ENCODE measurements at regions not wholly inside any gene's neighbourhood (a gene's known extent, or its start where the extent isn't known, plus 50 kb on each side); places are given as distances from the start of the nearest gene placed in this dataset.

- DNase-seq (ENCODE audit: low spot score) = no peak
- no peaks in the 10 kb centered on the region for H3K36me3 ChIP-seq (ENCODE audit: insufficient read depth, low read length)
- BruUV-seq (replicated peaks) = no TSS peak
- CTCF ChIA-PET (ENCODE audit: unreplicated experiment) = no interaction called here
- H4K20me1 ChIP-seq (ENCODE audit: insufficient read depth, low read length) = no peaks in the 10 kb centered on the region
- H3K9me2 ChIP-seq (ENCODE audit: insufficient read depth, low read length) = no peaks in the 10 kb centered on the region
- intact Hi-C loops (cut with micrococcal nuclease; ENCODE audit: unreplicated experiment) = no loop called here
- H3K79me2 ChIP-seq (ENCODE audit: insufficient read depth, low read depth, low read length) = no peaks in the 10 kb centered on the region
- no peaks in the 10 kb centered on the region for H3K9me3 ChIP-seq (ENCODE audit: low read length)
- peaks cover 14% of the 10 kb centered on the region for H3K4me1 ChIP-seq (ENCODE audit: insufficient read depth, low read length, poor library complexity, severe bottlenecking)
- H3K4me2 ChIP-seq (ENCODE audit: low read length) = no peak overlapping the region
- no peak overlapping the region for H3K4me3 ChIP-seq (ENCODE audit: low read depth, low read length, poor library complexity, severe bottlenecking)
- POLR2A ChIA-PET = interaction anchor here (0.7 kb wide), 2 partner anchors 86 to 1024 kb away, joined by 3 to 4 read pairs; no protein-coding TSS in a partner anchor
- H2AFZ ChIP-seq (ENCODE audit: low read length) = no peak overlapping the region
- no peak overlapping the region for H3K27ac ChIP-seq (ENCODE audit: low read depth, low read length, poor library complexity, severe bottlenecking)
- TF ChIP-seq EZH2phosphoT487 (IDR thresholded peaks at IDR 0.05; ENCODE audit: borderline replicate concordance, low read depth, low read length) (no peak), CTCF (conservative IDR thresholded peaks at IDR 0.05; ENCODE audit: low read length) (no peak)
These were observed 257.1 kb downstream of the SOX4 start for GRCh38 chr6:21850691-21851090.

DNA sequence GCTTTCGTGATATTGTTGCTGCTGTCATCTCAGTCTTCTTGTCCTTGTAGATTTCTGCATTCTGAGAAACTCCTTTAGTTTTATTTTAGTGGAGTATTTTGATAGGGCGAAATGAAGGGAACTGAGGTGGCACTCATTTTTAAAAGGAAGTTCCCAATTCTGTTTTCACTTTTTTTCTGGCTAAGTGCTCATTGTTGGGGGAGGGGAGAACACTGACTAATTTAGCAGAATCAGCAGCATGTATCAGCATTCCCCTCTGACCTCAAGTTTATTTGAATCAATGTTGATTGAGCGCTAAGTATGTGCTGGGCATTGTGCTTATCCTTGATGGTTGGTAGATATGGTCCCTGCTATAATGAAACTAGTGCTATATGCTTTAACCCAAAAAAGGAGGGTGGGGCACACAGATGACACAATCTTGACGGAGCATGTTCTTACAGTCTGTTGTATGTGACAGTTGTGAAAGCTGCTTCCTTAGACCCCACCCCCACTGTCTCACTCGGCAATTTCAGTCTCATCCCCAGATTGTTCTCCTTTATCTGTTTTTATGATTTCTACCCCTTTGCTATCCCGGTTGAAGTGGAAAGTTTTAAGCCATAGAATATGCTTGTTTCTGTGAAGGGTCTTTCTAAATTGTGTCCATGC lies 262.4 kb downstream of the SOX4 start:
- no peak overlapping the region for H3K27ac ChIP-seq (ENCODE audit: low read depth, low read length, poor library complexity, severe bottlenecking)
- POLR2A ChIA-PET = interaction anchor here (0.6 kb wide), 1 partner anchor 350 kb away, joined by 3 read pairs; no protein-coding TSS in a partner anchor
- TF ChIP-seq CTCF (conservative IDR thresholded peaks at IDR 0.05; ENCODE audit: low read length) (no peak), EZH2phosphoT487 (IDR thresholded peaks at IDR 0.05; ENCODE audit: borderline replicate concordance, low read depth, low read length) (no peak)
- H3K9me2 ChIP-seq (ENCODE audit: insufficient read depth, low read length) = no peaks in the 10 kb centered on the region
- intact Hi-C loops (cut with micrococcal nuclease; ENCODE audit: unreplicated experiment) = no loop called here
- no peaks in the 10 kb centered on the region for H3K9me3 ChIP-seq (ENCODE audit: low read length)
- no peaks in the 10 kb centered on the region for H3K79me2 ChIP-seq (ENCODE audit: insufficient read depth, low read depth, low read length)
- no peaks in the 10 kb centered on the region for H4K20me1 ChIP-seq (ENCODE audit: insufficient read depth, low read length)
- no peaks in the 10 kb centered on the region for H3K4me1 ChIP-seq (ENCODE audit: insufficient read depth, low read length, poor library complexity, severe bottlenecking)
- no peaks in the 10 kb centered on the region for H3K36me3 ChIP-seq (ENCODE audit: insufficient read depth, low read length)
- H2AFZ ChIP-seq (ENCODE audit: low read length) = no peak overlapping the region
- H3K4me3 ChIP-seq (ENCODE audit: low read depth, low read length, poor library complexity, severe bottlenecking) = no peak overlapping the region
- CTCF ChIA-PET (ENCODE audit: unreplicated experiment) = no interaction called here
- no peak for DNase-seq (ENCODE audit: low spot score)
- BruUV-seq (replicated peaks) = no TSS peak
- no peak overlapping the region for H3K4me2 ChIP-seq (ENCODE audit: low read length)

DNA sequence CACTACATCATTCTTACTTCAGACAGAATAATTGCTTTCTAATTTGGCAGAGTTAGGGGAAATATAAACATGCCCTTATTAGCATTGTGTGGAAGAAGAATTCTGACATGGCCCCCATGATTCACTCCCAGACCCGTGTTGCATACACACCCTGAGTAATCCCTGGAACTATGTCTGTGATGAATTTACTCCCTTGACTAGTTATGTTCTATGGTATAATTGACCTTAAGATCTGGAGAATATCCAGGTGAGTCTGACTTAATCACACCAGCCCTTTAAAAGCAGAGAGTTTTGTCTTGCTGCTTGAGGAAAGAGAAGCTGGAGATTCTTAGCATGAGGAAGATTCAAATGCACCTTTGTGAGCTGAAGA lies 262.9 kb downstream of the SOX4 start:
- POLR2A ChIA-PET = interaction anchor here (0.6 to 0.8 kb wide), 2 partner anchors 36 to 350 kb away, joined by 3 read pairs; no protein-coding TSS in a partner anchor
- intact Hi-C loops (cut with micrococcal nuclease; ENCODE audit: unreplicated experiment) = no loop called here

More for the DNA sequence above, 262.9 kb downstream of the SOX4 start:
- H4K20me1 ChIP-seq (ENCODE audit: insufficient read depth, low read length) = no peaks in the 10 kb centered on the region
- no peak overlapping the region for H3K4me3 ChIP-seq (ENCODE audit: low read depth, low read length, poor library complexity, severe bottlenecking)
- no peak overlapping the region for H3K27ac ChIP-seq (ENCODE audit: low read depth, low read length, poor library complexity, severe bottlenecking)
- H3K79me2 ChIP-seq (ENCODE audit: insufficient read depth, low read depth, low read length) = no peaks in the 10 kb centered on the region
- no peaks in the 10 kb centered on the region for H3K4me1 ChIP-seq (ENCODE audit: insufficient read depth, low read length, poor library complexity, severe bottlenecking)
- no peak overlapping the region for H2AFZ ChIP-seq (ENCODE audit: low read length)
- CTCF ChIA-PET (ENCODE audit: unreplicated experiment) = no interaction called here
- BruUV-seq (replicated peaks) = no TSS peak
- no peaks in the 10 kb centered on the region for H3K9me3 ChIP-seq (ENCODE audit: low read length)
- no peak overlapping the region for H3K4me2 ChIP-seq (ENCODE audit: low read length)
- no peak for TF ChIP-seq CTCF (conservative IDR thresholded peaks at IDR 0.05; ENCODE audit: low read length)
- TF ChIP-seq EZH2phosphoT487 (IDR thresholded peaks at IDR 0.05; ENCODE audit: borderline replicate concordance, low read depth, low read length) = no peak
- no peak for DNase-seq (ENCODE audit: low spot score)
- H3K36me3 ChIP-seq (ENCODE audit: insufficient read depth, low read length) = no peaks in the 10 kb centered on the region
- H3K9me2 ChIP-seq (ENCODE audit: insufficient read depth, low read length) = no peaks in the 10 kb centered on the region
